ENCODE measurements at regions not wholly inside any gene's neighbourhood (a gene's known extent, or its start where the extent isn't known, plus 50 kb on each side); places are given as distances from the start of the nearest gene placed in this dataset.

DNA sequence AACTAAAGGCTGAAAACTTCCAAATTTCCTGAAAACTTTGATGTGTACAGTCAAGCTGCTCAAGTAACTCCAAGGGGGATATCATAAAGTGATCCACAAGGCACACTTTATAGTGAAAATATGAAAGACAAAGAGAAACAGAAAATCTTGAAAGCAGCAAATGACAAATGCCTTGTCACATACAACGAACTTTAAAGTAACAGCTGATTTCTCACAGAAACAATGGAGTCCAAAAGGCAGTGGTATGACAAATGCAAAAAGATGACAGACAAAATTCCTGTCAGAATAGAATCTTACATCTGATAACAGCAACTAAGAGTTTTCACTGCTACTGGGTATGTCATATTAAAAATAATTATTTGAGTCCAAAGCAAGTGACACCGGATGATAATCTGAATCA lies 1602.3 kb upstream of the PRR20A start:
- TF ChIP-seq, protein P1, sequence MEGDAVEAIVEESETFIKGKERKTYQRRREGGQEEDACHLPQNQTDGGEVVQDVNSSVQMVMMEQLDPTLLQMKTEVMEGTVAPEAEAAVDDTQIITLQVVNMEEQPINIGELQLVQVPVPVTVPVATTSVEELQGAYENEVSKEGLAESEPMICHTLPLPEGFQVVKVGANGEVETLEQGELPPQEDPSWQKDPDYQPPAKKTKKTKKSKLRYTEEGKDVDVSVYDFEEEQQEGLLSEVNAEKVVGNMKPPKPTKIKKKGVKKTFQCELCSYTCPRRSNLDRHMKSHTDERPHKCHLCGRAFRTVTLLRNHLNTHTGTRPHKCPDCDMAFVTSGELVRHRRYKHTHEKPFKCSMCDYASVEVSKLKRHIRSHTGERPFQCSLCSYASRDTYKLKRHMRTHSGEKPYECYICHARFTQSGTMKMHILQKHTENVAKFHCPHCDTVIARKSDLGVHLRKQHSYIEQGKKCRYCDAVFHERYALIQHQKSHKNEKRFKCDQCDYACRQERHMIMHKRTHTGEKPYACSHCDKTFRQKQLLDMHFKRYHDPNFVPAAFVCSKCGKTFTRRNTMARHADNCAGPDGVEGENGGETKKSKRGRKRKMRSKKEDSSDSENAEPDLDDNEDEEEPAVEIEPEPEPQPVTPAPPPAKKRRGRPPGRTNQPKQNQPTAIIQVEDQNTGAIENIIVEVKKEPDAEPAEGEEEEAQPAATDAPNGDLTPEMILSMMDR (IDR thresholded peaks at IDR 0.05; ENCODE audit: extremely low read depth in 1 of 2, insufficient read depth in 1 of 2, low read depth in 1 of 2, low read length in 2 of 2): no peak
- TF ChIP-seq FOS (IDR thresholded peaks at IDR 0.05; ENCODE audit: borderline replicate concordance, insufficient read depth, low read length) (no peak), POLR2A (IDR thresholded peaks at IDR 0.05; ENCODE audit: low read depth, low read length) (no peak)
